K562 (cell line): ENCODE measurements at regions not wholly inside any gene's neighbourhood (a gene's known extent, or its start where the extent isn't known, plus 50 kb on each side); places are given as distances from the start of the nearest gene placed in this dataset.

Experiments
- ATAC-seq: fragments of 200-7000 bp; cut with Tn5 transposase; 3 replicates; pipeline ENCODE4 v1.9.1; 2020; ENCODE audit warnings: moderate library complexity
- BruUV-seq: library from RNA; stranded (reverse); fragments of 400-500 nt; replicated peaks from 2 replicates; lab custom pipeline; 2021; lab: Mats Ljungman, UMichigan
- CTCF ChIA-PET: fragments of 300-600 bp; formaldehyde crosslinking; extraction: SDS; loops from one replicate; lab custom pipeline; 2021; ENCODE audit warnings: low intra/inter-chr PET ratio; lab: Yijun Ruan, JAX
- POLR2A ChIA-PET: fragments of 300-600, 350-650 bp; sonication (Branson Sonifier 250); formaldehyde crosslinking; extraction: SDS; loops from one replicate; lab custom pipeline; 2021; ENCODE audit warnings: antibody characterized with exemption, inconsistent platforms; lab: Yijun Ruan, JAX
- DNase-seq, 4 experiments: peaks; one replicate each; pipeline versions ENCODE4 v3.0.0 to v3.0.0-alpha.2; 2011 to 2018; ENCODE audit warnings: low spot score in 3 of 4, mixed read lengths in 3 of 4; ENCODE audit errors: extremely low read depth in 1 of 4
- FAIRE-seq: peaks from 2 replicates; lab custom pipeline; 2011; peaks lifted over from hg19 to GRCh38; lab: Jason Lieb, UNC
- H2AFZ ChIP-seq: 2 replicates; pipeline ENCODE4 v1.6.0; 2011; ENCODE audit warnings: low read depth, low read length, control low read depth, inconsistent platforms
- H3K27ac ChIP-seq: fragments of 200-600 bp; 3 replicates; pipeline ENCODE4 v1.8.0; 2011; ENCODE audit warnings: low read depth, mild to moderate bottlenecking, control low read depth, inconsistent platforms, low read length, moderate library complexity, mixed read lengths; ENCODE audit errors: extremely low read depth
- H3K27me3 ChIP-seq, 2 experiments: fragments of 300-600 bp in 1 of 2; 2 replicates in 1 of 2; 3 replicates in 1 of 2; pipeline versions ENCODE4 v1.6.0 to v1.8.0; 2011; ENCODE audit warnings: inconsistent platforms in 2 of 2, low read length in 2 of 2, mild to moderate bottlenecking in 1 of 2, mixed read lengths in 1 of 2, moderate library complexity in 1 of 2; ENCODE audit not compliant: control insufficient read depth in 2 of 2, insufficient read depth in 2 of 2
- H3K36me3 ChIP-seq: fragments of 300-600 bp; 3 replicates; pipeline ENCODE4 v1.8.0; 2011; ENCODE audit warnings: mild to moderate bottlenecking, low read length, inconsistent platforms; ENCODE audit not compliant: control insufficient read depth, insufficient read depth
- H3K4me1 ChIP-seq, 2 experiments: fragments of 200-600 bp in 1 of 2; replicated peaks in 1 of 2; 2 replicates in 1 of 2; 3 replicates in 1 of 2; pipeline versions ENCODE4 v1.5.1 to v1.8.0; 2011; ENCODE audit warnings: inconsistent platforms in 2 of 2, low read length in 2 of 2, mild to moderate bottlenecking in 1 of 2, mixed read lengths in 1 of 2, moderate library complexity in 1 of 2; ENCODE audit not compliant: control insufficient read depth in 2 of 2, insufficient read depth in 2 of 2
- H3K4me2 ChIP-seq: 2 replicates; pipeline ENCODE4 v1.6.1; 2011; ENCODE audit warnings: low read length, control low read depth, inconsistent platforms, mixed read lengths; ENCODE audit not compliant: insufficient read depth
- H3K4me3 ChIP-seq: fragments of 200-600 bp; sonication (generic), shearing (Covaris generic); 2 replicates; pipeline ENCODE4 v1.5.1; 2016; ENCODE audit warnings: control low read depth, inconsistent platforms
- H3K79me2 ChIP-seq: fragments of 200-600 bp; 3 replicates; pipeline ENCODE4 v1.8.0; 2011; ENCODE audit warnings: low read length, inconsistent platforms; ENCODE audit not compliant: control insufficient read depth, insufficient read depth
- H3K9ac ChIP-seq, 2 experiments: 2 replicates each; pipeline versions ENCODE4 v1.6.0 to v1.6.1; 2011; ENCODE audit warnings: low read depth in 2 of 2, low read length in 2 of 2, control low read depth in 1 of 2, inconsistent platforms in 1 of 2, mild to moderate bottlenecking in 1 of 2, mixed read lengths in 1 of 2; ENCODE audit not compliant: insufficient read depth in 1 of 2
- H3K9me1 ChIP-seq: one replicate; pipeline ENCODE4 v1.6.0; 2011; ENCODE audit warnings: inconsistent platforms, mild to moderate bottlenecking, low read length, moderate library complexity; ENCODE audit not compliant: control insufficient read depth, insufficient read depth
- H3K9me3 ChIP-seq: replicated peaks from 2 replicates; pipeline ENCODE4 v1.5.1; 2011; ENCODE audit warnings: low read depth, low read length, inconsistent platforms; ENCODE audit not compliant: control insufficient read depth, insufficient read depth
- H4K20me1 ChIP-seq: replicated peaks from 2 replicates; pipeline ENCODE4 v1.6.1; 2011; ENCODE audit warnings: low read length, inconsistent platforms, mixed read lengths; ENCODE audit not compliant: control insufficient read depth, insufficient read depth
- ARHGAP35 ChIP-seq: fragments of 450-650 bp; IDR thresholded peaks from 2 replicates; pipeline ENCODE4 v1.6.1; 2018; ENCODE audit not compliant: partially characterized antibody
- FOXJ2 ChIP-seq: fragments of 200-800 bp; sonication (Bioruptor generic); IDR thresholded peaks from 2 replicates; pipeline ENCODE4 v1.6.1; 2016; ENCODE audit warnings: missing genetic modification characterization, missing compliant biosample characterization
- IRF2 ChIP-seq: sonication (generic); formaldehyde crosslinking; IDR thresholded peaks from 2 replicates; pipeline ENCODE4 v1.8.1; 2022; ENCODE audit warnings: mild to moderate bottlenecking, missing genetic modification reagents
- U2AF2 ChIP-seq: fragments of 200-400 bp; formaldehyde crosslinking; optimal IDR thresholded peaks from 2 replicates; pipeline ENCODE3; 2017; ENCODE audit warnings: low read depth, mild to moderate bottlenecking, low read length
- ZNF316 ChIP-seq: fragments of 450-650 bp; IDR thresholded peaks from 2 replicates; pipeline ENCODE4 v1.6.1; 2016
- WGBS: fragments of 100-300 bp; shearing (Covaris generic); methylation state at CpG from one replicate; pipeline ENCODE4 v1.1.6; 2016; ENCODE audit warnings: low coverage, mixed read lengths; ENCODE audit not compliant: insufficient coverage; ENCODE audit errors: missing lambda C conversion rate; 5-methylcytosine and 5-hydroxymethylcytosine counted together
- in situ Hi-C: fragments of 300-500 bp; cut with MboI; formaldehyde crosslinking; loops from 4 replicates; pipeline ENCODE4 v1.15.0; 2018; ENCODE audit warnings: inconsistent platforms, mixed read lengths
- intact Hi-C: fragments of 100-400 bp; cut with micrococcal nuclease; formaldehyde crosslinking; loops from 2 replicates; pipeline ENCODE4 v1.14.2; 2022
- TF ChIP-seq, protein P1 (sequence below): fragments of 450-650 bp; IDR thresholded peaks from 2 replicates; pipeline ENCODE4 v1.6.1; 2016; ENCODE audit warnings: mild to moderate bottlenecking, moderate library complexity

GRCh38 chr3:103752986-103753385 lies 1318.2 kb downstream of the ZPLD1 start:
- Histone ChIP-seq H3K4me2 (no peak overlapping the region), H3K4me1 (no peaks in the 10 kb centered on the region), H3K79me2 (no peaks in the 10 kb centered on the region), H3K4me3 (no peak overlapping the region), H3K9me3 (no peaks in the 10 kb centered on the region), H3K36me3 (no peaks in the 10 kb centered on the region), H3K27ac (no peak overlapping the region), H3K9me1 (no peaks in the 10 kb centered on the region), H3K27me3 (no peaks in the 10 kb centered on the region), H3K9ac (no peak overlapping the region), H4K20me1 (no peaks in the 10 kb centered on the region), H2AFZ (no peak overlapping the region)
- ChIA-PET POLR2A (interaction anchor here (0.6 kb wide), 1 partner anchor 14 kb away, joined by 3 read pairs; no protein-coding TSS in a partner anchor), CTCF (no interaction called here)
- TF ChIP-seq FOXJ2 (tag) (no peak), ARHGAP35 (no peak), ZNF316 (peak; percentile 76; the same call in 1 of the 2 replicates), U2AF2 (no peak), IRF2 (CRISPR knock-in tag) (no peak)
- in situ Hi-C loops (no loop called here), intact Hi-C loops (no loop called here)
- no TSS peak for BruUV-seq
- no peak for ATAC-seq
- DNase-seq, result no peak
- FAIRE-seq, result no peak

- no peak overlapping the region for H3K4me3 ChIP-seq
- H3K27me3 ChIP-seq, result no peaks in the 10 kb centered on the region
- no peak for FAIRE-seq
- no peak overlapping the region for H3K27ac ChIP-seq
- H3K9me1 ChIP-seq, result no peaks in the 10 kb centered on the region
- H3K79me2 ChIP-seq, result no peaks in the 10 kb centered on the region
- H3K9me3 ChIP-seq, result no peaks in the 10 kb centered on the region
- no peaks in the 10 kb centered on the region for H4K20me1 ChIP-seq
- in situ Hi-C loops (no loop called here), intact Hi-C loops (no loop called here)
- WGBS, result 1% methylated on average over 12 of the region's 12 CpGs
- ATAC-seq, result no peak
- BruUV-seq, result no TSS peak
- POLR2A ChIA-PET, result no interaction called here
- DNase-seq, result no peak
- H3K9ac ChIP-seq, result no peak overlapping the region
- no peaks in the 10 kb centered on the region for H3K4me1 ChIP-seq
- CTCF ChIA-PET, result no interaction called here
- H3K4me2 ChIP-seq, result no peak overlapping the region
- H3K36me3 ChIP-seq, result no peaks in the 10 kb centered on the region
- no peak overlapping the region for H2AFZ ChIP-seq
- TF ChIP-seq, protein P1, sequence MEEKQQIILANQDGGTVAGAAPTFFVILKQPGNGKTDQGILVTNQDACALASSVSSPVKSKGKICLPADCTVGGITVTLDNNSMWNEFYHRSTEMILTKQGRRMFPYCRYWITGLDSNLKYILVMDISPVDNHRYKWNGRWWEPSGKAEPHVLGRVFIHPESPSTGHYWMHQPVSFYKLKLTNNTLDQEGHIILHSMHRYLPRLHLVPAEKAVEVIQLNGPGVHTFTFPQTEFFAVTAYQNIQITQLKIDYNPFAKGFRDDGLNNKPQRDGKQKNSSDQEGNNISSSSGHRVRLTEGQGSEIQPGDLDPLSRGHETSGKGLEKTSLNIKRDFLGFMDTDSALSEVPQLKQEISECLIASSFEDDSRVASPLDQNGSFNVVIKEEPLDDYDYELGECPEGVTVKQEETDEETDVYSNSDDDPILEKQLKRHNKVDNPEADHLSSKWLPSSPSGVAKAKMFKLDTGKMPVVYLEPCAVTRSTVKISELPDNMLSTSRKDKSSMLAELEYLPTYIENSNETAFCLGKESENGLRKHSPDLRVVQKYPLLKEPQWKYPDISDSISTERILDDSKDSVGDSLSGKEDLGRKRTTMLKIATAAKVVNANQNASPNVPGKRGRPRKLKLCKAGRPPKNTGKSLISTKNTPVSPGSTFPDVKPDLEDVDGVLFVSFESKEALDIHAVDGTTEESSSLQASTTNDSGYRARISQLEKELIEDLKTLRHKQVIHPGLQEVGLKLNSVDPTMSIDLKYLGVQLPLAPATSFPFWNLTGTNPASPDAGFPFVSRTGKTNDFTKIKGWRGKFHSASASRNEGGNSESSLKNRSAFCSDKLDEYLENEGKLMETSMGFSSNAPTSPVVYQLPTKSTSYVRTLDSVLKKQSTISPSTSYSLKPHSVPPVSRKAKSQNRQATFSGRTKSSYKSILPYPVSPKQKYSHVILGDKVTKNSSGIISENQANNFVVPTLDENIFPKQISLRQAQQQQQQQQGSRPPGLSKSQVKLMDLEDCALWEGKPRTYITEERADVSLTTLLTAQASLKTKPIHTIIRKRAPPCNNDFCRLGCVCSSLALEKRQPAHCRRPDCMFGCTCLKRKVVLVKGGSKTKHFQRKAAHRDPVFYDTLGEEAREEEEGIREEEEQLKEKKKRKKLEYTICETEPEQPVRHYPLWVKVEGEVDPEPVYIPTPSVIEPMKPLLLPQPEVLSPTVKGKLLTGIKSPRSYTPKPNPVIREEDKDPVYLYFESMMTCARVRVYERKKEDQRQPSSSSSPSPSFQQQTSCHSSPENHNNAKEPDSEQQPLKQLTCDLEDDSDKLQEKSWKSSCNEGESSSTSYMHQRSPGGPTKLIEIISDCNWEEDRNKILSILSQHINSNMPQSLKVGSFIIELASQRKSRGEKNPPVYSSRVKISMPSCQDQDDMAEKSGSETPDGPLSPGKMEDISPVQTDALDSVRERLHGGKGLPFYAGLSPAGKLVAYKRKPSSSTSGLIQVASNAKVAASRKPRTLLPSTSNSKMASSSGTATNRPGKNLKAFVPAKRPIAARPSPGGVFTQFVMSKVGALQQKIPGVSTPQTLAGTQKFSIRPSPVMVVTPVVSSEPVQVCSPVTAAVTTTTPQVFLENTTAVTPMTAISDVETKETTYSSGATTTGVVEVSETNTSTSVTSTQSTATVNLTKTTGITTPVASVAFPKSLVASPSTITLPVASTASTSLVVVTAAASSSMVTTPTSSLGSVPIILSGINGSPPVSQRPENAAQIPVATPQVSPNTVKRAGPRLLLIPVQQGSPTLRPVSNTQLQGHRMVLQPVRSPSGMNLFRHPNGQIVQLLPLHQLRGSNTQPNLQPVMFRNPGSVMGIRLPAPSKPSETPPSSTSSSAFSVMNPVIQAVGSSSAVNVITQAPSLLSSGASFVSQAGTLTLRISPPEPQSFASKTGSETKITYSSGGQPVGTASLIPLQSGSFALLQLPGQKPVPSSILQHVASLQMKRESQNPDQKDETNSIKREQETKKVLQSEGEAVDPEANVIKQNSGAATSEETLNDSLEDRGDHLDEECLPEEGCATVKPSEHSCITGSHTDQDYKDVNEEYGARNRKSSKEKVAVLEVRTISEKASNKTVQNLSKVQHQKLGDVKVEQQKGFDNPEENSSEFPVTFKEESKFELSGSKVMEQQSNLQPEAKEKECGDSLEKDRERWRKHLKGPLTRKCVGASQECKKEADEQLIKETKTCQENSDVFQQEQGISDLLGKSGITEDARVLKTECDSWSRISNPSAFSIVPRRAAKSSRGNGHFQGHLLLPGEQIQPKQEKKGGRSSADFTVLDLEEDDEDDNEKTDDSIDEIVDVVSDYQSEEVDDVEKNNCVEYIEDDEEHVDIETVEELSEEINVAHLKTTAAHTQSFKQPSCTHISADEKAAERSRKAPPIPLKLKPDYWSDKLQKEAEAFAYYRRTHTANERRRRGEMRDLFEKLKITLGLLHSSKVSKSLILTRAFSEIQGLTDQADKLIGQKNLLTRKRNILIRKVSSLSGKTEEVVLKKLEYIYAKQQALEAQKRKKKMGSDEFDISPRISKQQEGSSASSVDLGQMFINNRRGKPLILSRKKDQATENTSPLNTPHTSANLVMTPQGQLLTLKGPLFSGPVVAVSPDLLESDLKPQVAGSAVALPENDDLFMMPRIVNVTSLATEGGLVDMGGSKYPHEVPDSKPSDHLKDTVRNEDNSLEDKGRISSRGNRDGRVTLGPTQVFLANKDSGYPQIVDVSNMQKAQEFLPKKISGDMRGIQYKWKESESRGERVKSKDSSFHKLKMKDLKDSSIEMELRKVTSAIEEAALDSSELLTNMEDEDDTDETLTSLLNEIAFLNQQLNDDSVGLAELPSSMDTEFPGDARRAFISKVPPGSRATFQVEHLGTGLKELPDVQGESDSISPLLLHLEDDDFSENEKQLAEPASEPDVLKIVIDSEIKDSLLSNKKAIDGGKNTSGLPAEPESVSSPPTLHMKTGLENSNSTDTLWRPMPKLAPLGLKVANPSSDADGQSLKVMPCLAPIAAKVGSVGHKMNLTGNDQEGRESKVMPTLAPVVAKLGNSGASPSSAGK, result no peak
These were observed 1332.8 kb downstream of the ZPLD1 start for GRCh38 chr3:103767635-103768034.
